ENCODE measurements at regions not wholly inside any gene's neighbourhood (a gene's known extent, or its start where the extent isn't known, plus 50 kb on each side); places are given as distances from the start of the nearest gene placed in this dataset.

GRCh38 chr17:71900621-71901229 lies 220.1 kb upstream of the SOX9 start:
- peaks cover 5% of the 10 kb centered on the region for H3K9me3 Mint-ChIP-seq
- H3K4me3 Mint-ChIP-seq, result no peak overlapping the region
- DNase-seq (ENCODE audit: low spot score in 2 of 2) (no peak), ATAC-seq (ENCODE audit: low read depth) (no peak)
- no peaks in the 10 kb centered on the region for H3K27me3 Mint-ChIP-seq
- H3K36me3 Mint-ChIP-seq, result no peaks in the 10 kb centered on the region
- no peaks in the 10 kb centered on the region for H3K4me1 Mint-ChIP-seq
- no peak overlapping the region for H3K27ac Mint-ChIP-seq

DNA sequence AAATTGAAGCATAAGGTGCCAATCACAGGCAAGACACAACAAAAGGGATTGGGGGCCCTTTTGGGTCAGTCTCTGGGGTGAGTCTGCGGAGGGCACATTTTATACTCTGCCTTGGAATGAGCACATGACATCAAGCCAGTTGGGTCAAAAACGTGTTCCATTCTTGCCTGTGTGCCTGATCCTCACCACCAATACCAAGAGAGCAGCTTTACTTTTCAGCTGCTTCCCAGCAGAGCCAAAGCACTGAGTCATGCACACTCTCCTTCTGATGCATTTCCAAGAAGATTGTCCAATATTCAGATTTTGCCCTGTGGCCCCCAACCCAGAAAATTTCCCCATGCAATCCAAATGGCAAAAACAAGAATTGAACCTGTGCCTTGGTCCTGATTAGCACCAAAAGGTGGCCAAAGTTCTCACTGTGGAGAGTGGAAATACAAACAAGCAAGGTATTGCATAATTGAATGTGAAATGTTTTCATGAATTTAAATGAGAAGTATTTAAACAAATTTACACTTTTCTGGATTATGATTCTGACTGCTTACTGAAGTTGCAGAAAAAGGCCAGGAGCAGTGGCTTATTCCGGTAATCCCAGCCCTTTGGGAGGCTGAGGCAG lies 217.8 kb upstream of the SOX9 start:
- DNase-seq (ENCODE audit: low spot score in 2 of 2), result no peak

DNA sequence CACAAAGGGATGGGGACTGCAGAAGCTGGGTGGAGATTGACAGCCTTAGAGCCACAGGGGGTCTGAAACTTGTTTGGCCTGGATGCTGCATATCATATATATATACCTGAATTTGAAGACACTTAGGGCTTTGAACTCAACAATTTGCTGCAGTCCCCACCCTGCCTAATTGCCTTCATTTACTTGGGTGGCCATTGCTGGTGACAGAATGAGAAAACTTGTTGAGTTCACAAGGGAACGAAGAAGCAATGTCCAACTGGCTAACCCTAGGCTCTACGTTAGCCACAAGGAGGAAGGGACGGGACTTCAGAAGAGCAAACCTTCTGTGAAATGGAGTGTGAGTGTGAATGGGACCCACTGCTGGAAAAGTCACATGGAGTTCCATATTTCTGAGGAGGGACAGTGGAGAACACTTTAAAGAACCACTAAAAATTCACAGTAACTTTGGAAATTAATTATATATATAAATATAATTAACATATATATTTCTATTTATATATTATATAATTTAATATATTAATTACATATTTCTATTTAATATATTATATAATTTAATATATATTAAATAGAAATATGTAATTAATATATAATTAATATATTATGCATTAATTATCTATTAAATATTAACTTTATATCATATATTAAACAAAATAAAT lies 215.3 kb upstream of the SOX9 start:
- H3K9me3 Mint-ChIP-seq, result no peaks in the 10 kb centered on the region
- H3K27me3 Mint-ChIP-seq, result no peaks in the 10 kb centered on the region
- no peaks in the 10 kb centered on the region for H3K4me1 Mint-ChIP-seq
- no peak overlapping the region for H3K4me3 Mint-ChIP-seq
- H3K27ac Mint-ChIP-seq, result no peak overlapping the region
- ATAC-seq (ENCODE audit: low read depth) (no peak), DNase-seq (ENCODE audit: low spot score in 2 of 2) (no peak)
- H3K36me3 Mint-ChIP-seq, result no peaks in the 10 kb centered on the region

More for the DNA sequence above, 217.8 kb upstream of the SOX9 start:
- Mint-ChIP-seq H3K9me3 (no peaks in the 10 kb centered on the region), H3K27ac (no peak overlapping the region), H3K4me3 (no peak overlapping the region), H3K36me3 (no peaks in the 10 kb centered on the region), H3K27me3 (no peaks in the 10 kb centered on the region), H3K4me1 (no peaks in the 10 kb centered on the region)
- no peak for ATAC-seq (ENCODE audit: low read depth)

GRCh38 chr17:71909155-71909554 lies 211.7 kb upstream of the SOX9 start:
- Mint-ChIP-seq H3K9me3 (no peaks in the 10 kb centered on the region), H3K27me3 (no peaks in the 10 kb centered on the region), H3K4me1 (no peaks in the 10 kb centered on the region), H3K4me3 (no peak overlapping the region), H3K36me3 (no peaks in the 10 kb centered on the region), H3K27ac (no peak overlapping the region)
- ATAC-seq (ENCODE audit: low read depth) (no peak), DNase-seq (ENCODE audit: low spot score in 2 of 2) (no peak)

DNA sequence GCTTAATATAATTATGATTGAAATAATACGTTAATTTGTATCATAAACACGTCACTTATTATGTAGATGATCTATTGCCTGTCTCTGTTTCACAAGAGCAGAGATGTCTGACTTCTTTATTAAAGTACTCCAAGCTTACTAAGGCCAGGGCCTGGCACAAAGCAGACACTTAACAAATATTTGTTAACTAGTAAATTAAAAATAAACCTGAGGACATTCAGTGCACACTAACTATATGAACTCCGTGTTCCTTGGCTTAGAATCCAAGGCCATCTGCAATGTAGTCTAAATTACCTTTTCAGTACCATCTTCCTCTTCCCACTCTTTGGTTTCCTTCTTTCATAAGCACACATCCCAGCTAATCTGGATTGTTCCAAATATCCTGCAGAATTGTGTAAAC lies 210.8 kb upstream of the SOX9 start:
- no peaks in the 10 kb centered on the region for H3K9me3 Mint-ChIP-seq
- H3K4me1 Mint-ChIP-seq, result no peaks in the 10 kb centered on the region
- ATAC-seq (ENCODE audit: low read depth), result no peak
- H3K4me3 Mint-ChIP-seq, result no peak overlapping the region
- no peaks in the 10 kb centered on the region for H3K27me3 Mint-ChIP-seq
- no peak for DNase-seq (ENCODE audit: low spot score in 2 of 2)
- no peak overlapping the region for H3K27ac Mint-ChIP-seq
- no peaks in the 10 kb centered on the region for H3K36me3 Mint-ChIP-seq

DNA sequence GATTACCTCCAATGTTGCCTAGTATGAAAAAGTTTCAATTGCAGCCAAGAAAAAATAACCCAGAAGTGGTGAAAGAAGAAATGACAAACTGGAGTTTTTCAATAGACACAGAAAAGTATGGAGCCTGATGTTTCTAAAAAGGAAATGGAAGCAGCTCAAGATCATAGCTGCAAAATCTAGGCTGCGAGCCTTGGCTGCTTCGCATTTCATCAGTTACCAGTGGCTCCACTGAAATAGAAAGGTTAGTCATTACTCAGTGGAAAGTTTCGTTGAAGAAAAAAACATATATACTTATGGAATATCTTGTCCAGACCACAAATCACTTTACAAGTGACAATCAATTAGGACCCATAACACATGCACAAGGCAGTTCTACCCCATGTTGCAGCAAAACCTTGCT lies 206.8 kb upstream of the SOX9 start:
- Mint-ChIP-seq H3K27me3 (no peaks in the 10 kb centered on the region), H3K36me3 (no peaks in the 10 kb centered on the region), H3K27ac (no peak overlapping the region), H3K4me1 (no peaks in the 10 kb centered on the region), H3K9me3 (peaks cover 9% of the 10 kb centered on the region), H3K4me3 (no peak overlapping the region)
- DNase-seq (ENCODE audit: low spot score in 2 of 2) (no peak), ATAC-seq (ENCODE audit: low read depth) (no peak)

GRCh38 chr17:71914812-71915211 lies 206.0 kb upstream of the SOX9 start:
- Mint-ChIP-seq H3K27ac (no peak overlapping the region), H3K27me3 (no peaks in the 10 kb centered on the region), H3K9me3 (peaks cover 9% of the 10 kb centered on the region), H3K4me1 (no peaks in the 10 kb centered on the region), H3K36me3 (no peaks in the 10 kb centered on the region), H3K4me3 (no peak overlapping the region)
- ATAC-seq (ENCODE audit: low read depth) (no peak), DNase-seq (ENCODE audit: low spot score in 2 of 2) (no peak)

DNA sequence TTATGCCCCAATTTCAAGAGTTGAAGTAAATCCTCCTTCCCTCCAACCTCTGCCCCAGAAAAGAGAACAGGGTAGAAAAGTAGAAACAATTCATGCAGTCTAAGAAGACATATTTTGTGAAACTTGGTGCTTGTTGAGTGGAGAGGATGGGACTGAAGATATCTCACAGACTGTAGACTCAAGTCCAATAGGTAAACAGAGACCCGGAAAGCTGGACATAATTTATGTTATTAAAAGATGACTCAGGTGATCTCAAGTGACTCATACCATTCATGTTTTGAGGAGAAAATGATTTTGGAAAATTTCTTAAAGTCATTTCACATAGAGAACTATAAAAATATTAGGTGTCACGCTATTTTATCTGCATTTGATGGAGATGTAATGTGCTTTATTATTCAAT lies 203.1 kb upstream of the SOX9 start:
- Mint-ChIP-seq H3K9me3 (peaks cover 10% of the 10 kb centered on the region), H3K4me3 (no peak overlapping the region), H3K27ac (no peak overlapping the region), H3K36me3 (no peaks in the 10 kb centered on the region), H3K4me1 (no peaks in the 10 kb centered on the region), H3K27me3 (no peaks in the 10 kb centered on the region)
- DNase-seq (ENCODE audit: low spot score in 2 of 2), result no peak
- no peak for ATAC-seq (ENCODE audit: low read depth)

DNA sequence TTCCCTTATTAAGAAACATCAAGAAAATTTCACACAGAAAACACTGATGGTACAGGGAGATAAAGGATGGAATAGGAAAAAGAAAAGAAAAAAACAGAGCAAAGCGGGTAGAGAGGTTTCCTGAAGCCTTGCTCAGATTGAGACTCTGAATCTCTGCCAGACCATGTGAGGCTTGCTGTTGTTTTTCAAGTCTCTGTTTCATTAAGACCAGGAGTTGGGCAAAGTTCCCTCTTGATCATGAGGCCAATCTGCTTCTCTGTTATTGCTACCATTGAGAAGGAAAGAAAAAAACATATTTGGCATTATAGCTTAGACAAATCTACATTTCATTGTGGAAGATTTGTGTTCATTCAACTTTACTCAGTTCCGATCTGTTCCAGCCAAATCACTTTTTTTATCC lies 201.6 kb upstream of the SOX9 start:
- Mint-ChIP-seq H3K9me3 (peaks cover 10% of the 10 kb centered on the region), H3K36me3 (peaks cover 2% of the 10 kb centered on the region), H3K27me3 (no peaks in the 10 kb centered on the region), H3K4me3 (no peak overlapping the region), H3K4me1 (no peaks in the 10 kb centered on the region), H3K27ac (no peak overlapping the region)
- ATAC-seq (ENCODE audit: low read depth) (no peak), DNase-seq (ENCODE audit: low spot score in 2 of 2) (no peak)

- DNase-seq (ENCODE audit: low spot score in 2 of 2) (no peak), ATAC-seq (ENCODE audit: low read depth) (no peak)
- Mint-ChIP-seq H3K4me1 (no peaks in the 10 kb centered on the region), H3K36me3 (peaks cover 2% of the 10 kb centered on the region), H3K27me3 (no peaks in the 10 kb centered on the region), H3K27ac (no peak overlapping the region), H3K9me3 (peaks cover 10% of the 10 kb centered on the region), H3K4me3 (no peak overlapping the region)
These were observed 200.9 kb upstream of the SOX9 start for GRCh38 chr17:71919896-71920295.

DNA sequence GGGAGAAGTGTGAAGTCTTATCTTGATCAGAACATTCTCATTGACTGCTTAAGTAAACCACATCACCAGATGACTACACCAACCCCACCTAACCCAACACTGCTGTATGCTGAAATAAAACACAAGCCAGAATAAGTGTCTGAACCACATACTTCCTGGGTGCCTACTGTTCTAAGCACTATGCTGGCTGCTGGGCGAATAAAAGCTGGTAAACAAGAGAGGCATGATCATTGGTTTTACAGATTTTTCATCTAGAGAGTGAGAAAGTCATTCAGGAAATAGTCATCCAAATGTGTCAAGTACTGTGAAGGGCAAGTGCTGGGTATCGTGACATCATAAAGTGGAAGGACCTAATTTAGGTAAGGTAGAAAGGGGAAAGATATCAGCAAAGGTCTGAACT lies 199.0 kb upstream of the SOX9 start:
- Mint-ChIP-seq H3K27ac (no peak overlapping the region), H3K36me3 (peaks cover 2% of the 10 kb centered on the region), H3K4me3 (no peak overlapping the region), H3K4me1 (no peaks in the 10 kb centered on the region), H3K27me3 (no peaks in the 10 kb centered on the region), H3K9me3 (peaks cover 5% of the 10 kb centered on the region)
- DNase-seq (ENCODE audit: low spot score in 2 of 2) (no peak), ATAC-seq (ENCODE audit: low read depth) (no peak)

GRCh38 chr17:71922439-71922838 lies 198.4 kb upstream of the SOX9 start:
- Mint-ChIP-seq H3K36me3 (peaks cover 2% of the 10 kb centered on the region), H3K4me3 (no peak overlapping the region), H3K4me1 (no peaks in the 10 kb centered on the region), H3K27me3 (no peaks in the 10 kb centered on the region), H3K9me3 (peaks cover 4% of the 10 kb centered on the region), H3K27ac (no peak overlapping the region)
- ATAC-seq (ENCODE audit: low read depth) (no peak), DNase-seq (ENCODE audit: low spot score in 2 of 2) (no peak)

DNA sequence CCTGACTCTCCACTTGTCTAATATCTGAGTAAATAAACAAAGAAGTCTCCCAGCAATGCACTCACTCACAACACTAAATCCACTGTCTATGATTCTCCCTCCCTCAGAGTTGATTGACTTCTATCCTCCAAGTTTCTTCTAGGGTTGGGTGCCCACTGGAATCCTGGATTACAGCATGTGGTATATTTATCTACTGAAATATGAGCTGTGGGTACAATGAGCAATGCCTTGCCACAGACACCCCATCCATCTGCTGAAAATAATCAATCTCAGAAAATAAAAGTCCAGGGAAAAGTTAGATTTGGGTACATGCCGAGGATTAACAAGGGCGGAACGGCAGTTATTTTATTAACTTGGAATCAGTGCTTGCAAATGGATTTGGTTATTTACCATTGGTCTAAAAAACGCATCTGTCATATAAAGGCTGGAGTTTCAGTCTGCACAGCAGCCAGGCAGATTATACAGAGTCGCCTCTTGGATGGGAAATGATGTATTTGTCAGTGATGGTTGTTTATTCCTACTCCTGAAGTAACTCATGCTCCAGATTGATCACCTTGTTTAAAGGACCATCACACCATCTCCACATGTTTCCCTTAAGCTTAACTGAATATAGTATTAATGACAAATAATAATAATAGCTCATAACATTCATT lies 193.9 kb upstream of the SOX9 start:
- Mint-ChIP-seq H3K36me3 (peaks cover 2% of the 10 kb centered on the region), H3K27me3 (no peaks in the 10 kb centered on the region), H3K27ac (no peak overlapping the region), H3K4me3 (no peak overlapping the region), H3K4me1 (no peaks in the 10 kb centered on the region), H3K9me3 (peaks cover 3% of the 10 kb centered on the region)
- ATAC-seq (ENCODE audit: low read depth), result no peak
- no peak for DNase-seq (ENCODE audit: low spot score in 2 of 2)

- H3K4me1 Mint-ChIP-seq, result no peaks in the 10 kb centered on the region
- no peaks in the 10 kb centered on the region for H3K36me3 Mint-ChIP-seq
- no peak overlapping the region for H3K4me3 Mint-ChIP-seq
These were observed 187.5 kb upstream of the SOX9 start for GRCh38 chr17:71933306-71933705.

More at GRCh38 chr17:71933306-71933705, 187.5 kb upstream of the SOX9 start:
- Mint-ChIP-seq H3K27me3 (no peaks in the 10 kb centered on the region), H3K27ac (no peak overlapping the region), H3K9me3 (peaks cover 6% of the 10 kb centered on the region)
- DNase-seq (ENCODE audit: low spot score in 2 of 2), result no peak
- no peak for ATAC-seq (ENCODE audit: low read depth)

Data from memory B cell (primary cell).